MCF 10A (cell line): ENCODE measurements at regions not wholly inside any gene's neighbourhood (a gene's known extent, or its start where the extent isn't known, plus 50 kb on each side); places are given as distances from the start of the nearest gene placed in this dataset.

ENCODE experiments used
- BruUV-seq: library from RNA; stranded (reverse); fragments of 400-500 nt; replicated peaks from 2 replicates; lab custom pipeline; 2021; lab: Mats Ljungman, UMichigan
- CTCF ChIA-PET: fragments of 300-600 bp; sonication (Branson Sonifier 250); formaldehyde crosslinking; extraction: SDS; loops from one replicate; lab custom pipeline; 2021; ENCODE audit warnings: antibody characterized with exemption, inconsistent platforms; lab: Yijun Ruan, JAX
- POLR2A ChIA-PET: fragments of 300-600, 350-650 bp; sonication (Branson Sonifier 250); formaldehyde crosslinking; extraction: SDS; loops from one replicate; lab custom pipeline; 2020; ENCODE audit warnings: antibody characterized with exemption, inconsistent platforms; lab: Yijun Ruan, JAX
- DNase-seq: peaks from one replicate; pipeline ENCODE4 v3.0.0-alpha.2; 2018; ENCODE audit not compliant: unreplicated experiment
- H3K27ac Mint-ChIP-seq: one replicate; pipeline ENCODE4 v1.8.0; 2022; ENCODE audit warnings: mild to moderate bottlenecking, low read depth, mixed read lengths; ENCODE audit not compliant: unreplicated experiment
- H3K27me3 Mint-ChIP-seq: one replicate; pipeline ENCODE4 v1.8.0; 2022; ENCODE audit warnings: mixed read lengths; ENCODE audit not compliant: insufficient read depth, unreplicated experiment
- H3K36me3 Mint-ChIP-seq: one replicate; pipeline ENCODE4 v1.8.0; 2022; ENCODE audit warnings: mild to moderate bottlenecking, moderate library complexity, mixed read lengths; ENCODE audit not compliant: insufficient read depth, unreplicated experiment
- H3K4me1 Mint-ChIP-seq: one replicate; pipeline ENCODE4 v1.8.0; 2022; ENCODE audit warnings: mixed read lengths; ENCODE audit not compliant: insufficient read depth, unreplicated experiment
- H3K4me3 Mint-ChIP-seq: one replicate; pipeline ENCODE4 v1.8.0; 2022; ENCODE audit warnings: mild to moderate bottlenecking, moderate library complexity, mixed read lengths; ENCODE audit not compliant: unreplicated experiment
- H3K9me3 Mint-ChIP-seq: one replicate; pipeline ENCODE4 v1.8.0; 2022; ENCODE audit warnings: mixed read lengths; ENCODE audit not compliant: unreplicated experiment
- intact Hi-C: fragments of 100-400 bp; cut with micrococcal nuclease; formaldehyde crosslinking; loops from 2 replicates; pipeline ENCODE4 v1.14.1; 2022
- TF ChIP-seq, protein P1 (sequence below): fragments of 200-600 bp; IDR thresholded peaks from one replicate; pipeline ENCODE4 v1.8.0; 2022; ENCODE audit warnings: antibody characterized with exemption, mild to moderate bottlenecking; ENCODE audit not compliant: unreplicated experiment

DNA sequence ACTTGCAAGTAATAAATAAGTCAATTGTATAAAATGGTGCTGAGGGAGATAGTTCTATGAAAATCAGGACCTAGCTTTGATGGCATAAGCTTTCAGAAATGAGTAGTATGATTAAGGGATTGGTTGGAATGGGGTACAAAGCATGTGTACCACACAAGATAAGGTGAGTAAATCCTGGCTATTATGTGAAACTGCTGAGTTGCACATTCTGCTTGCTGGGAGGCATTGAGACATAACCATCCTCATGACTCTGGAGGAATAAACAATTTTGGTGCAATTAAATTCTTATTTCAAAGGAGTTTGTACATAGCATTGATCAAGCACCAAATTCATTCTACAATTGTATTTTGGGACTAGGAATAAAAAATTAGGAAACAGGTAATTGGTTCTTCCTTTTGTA, 755.2 kb upstream of the ACO1 start:
- no peaks in the 10 kb centered on the region for H3K36me3 Mint-ChIP-seq
- no TSS peak for BruUV-seq

DNA sequence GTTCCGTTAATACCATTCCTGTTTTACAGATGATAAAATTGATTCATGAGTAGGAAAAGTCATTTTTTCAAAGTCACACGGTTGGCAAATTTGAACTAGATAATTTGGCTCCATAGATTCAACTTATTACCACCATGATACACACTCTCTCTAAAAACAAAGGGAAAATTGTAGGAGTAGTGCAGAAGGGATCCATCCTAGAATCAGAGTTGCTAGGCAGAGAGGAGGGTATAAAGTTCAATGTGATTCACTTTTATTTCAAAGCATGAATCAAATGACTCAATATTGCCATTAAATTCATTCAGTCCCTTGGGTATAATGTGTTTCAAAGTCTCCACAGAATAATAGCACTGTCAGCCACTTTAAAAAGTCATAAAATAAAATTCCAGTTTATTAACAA, 747.2 kb upstream of the ACO1 start:
- no peak for DNase-seq
- Mint-ChIP-seq H3K27ac (no peak overlapping the region), H3K27me3 (no peaks in the 10 kb centered on the region), H3K4me3 (no peak overlapping the region), H3K36me3 (no peaks in the 10 kb centered on the region), H3K9me3 (no peaks in the 10 kb centered on the region), H3K4me1 (no peaks in the 10 kb centered on the region)
- TF ChIP-seq, protein P1, sequence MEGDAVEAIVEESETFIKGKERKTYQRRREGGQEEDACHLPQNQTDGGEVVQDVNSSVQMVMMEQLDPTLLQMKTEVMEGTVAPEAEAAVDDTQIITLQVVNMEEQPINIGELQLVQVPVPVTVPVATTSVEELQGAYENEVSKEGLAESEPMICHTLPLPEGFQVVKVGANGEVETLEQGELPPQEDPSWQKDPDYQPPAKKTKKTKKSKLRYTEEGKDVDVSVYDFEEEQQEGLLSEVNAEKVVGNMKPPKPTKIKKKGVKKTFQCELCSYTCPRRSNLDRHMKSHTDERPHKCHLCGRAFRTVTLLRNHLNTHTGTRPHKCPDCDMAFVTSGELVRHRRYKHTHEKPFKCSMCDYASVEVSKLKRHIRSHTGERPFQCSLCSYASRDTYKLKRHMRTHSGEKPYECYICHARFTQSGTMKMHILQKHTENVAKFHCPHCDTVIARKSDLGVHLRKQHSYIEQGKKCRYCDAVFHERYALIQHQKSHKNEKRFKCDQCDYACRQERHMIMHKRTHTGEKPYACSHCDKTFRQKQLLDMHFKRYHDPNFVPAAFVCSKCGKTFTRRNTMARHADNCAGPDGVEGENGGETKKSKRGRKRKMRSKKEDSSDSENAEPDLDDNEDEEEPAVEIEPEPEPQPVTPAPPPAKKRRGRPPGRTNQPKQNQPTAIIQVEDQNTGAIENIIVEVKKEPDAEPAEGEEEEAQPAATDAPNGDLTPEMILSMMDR: no peak
- CTCF ChIA-PET: no interaction called here
- intact Hi-C loops: no loop called here
- POLR2A ChIA-PET: no interaction called here
- BruUV-seq: no TSS peak

More for the DNA sequence above, 755.2 kb upstream of the ACO1 start:
- no peak for DNase-seq
- no peak overlapping the region for H3K4me3 Mint-ChIP-seq
- CTCF ChIA-PET: interaction anchor here (0.6 kb wide), 1 partner anchor 43 kb away, joined by 3 read pairs; no protein-coding TSS in a partner anchor
- POLR2A ChIA-PET: no interaction called here
- H3K27ac Mint-ChIP-seq: no peak overlapping the region
- no peaks in the 10 kb centered on the region for H3K27me3 Mint-ChIP-seq
- H3K4me1 Mint-ChIP-seq: no peaks in the 10 kb centered on the region
- intact Hi-C loops: no loop called here
- TF ChIP-seq, protein P1: no peak
- H3K9me3 Mint-ChIP-seq: no peaks in the 10 kb centered on the region

DNA sequence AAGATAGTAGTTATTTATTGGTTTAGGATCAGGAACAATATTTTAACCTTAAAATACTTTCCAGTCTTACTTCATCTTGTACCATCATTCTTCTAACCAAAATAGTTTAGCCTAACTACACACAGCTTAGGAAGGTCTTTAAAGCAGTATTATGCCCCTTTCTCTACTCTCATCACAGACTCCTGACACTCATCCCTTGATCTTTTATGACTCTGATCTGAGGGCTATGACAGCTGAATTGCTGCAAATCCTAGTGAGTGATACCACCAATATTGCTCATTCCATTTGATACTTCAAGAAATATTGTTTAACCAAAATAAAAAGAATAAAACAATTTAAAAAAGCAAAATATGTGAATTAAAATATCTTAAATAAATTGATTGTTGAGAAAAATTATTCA, 746.6 kb upstream of the ACO1 start:
- CTCF ChIA-PET: no interaction called here
- intact Hi-C loops: no loop called here
- no peak overlapping the region for H3K27ac Mint-ChIP-seq
- no peaks in the 10 kb centered on the region for H3K4me1 Mint-ChIP-seq
- TF ChIP-seq, protein P1: no peak
- H3K9me3 Mint-ChIP-seq: no peaks in the 10 kb centered on the region
- H3K27me3 Mint-ChIP-seq: no peaks in the 10 kb centered on the region
- no peak overlapping the region for H3K4me3 Mint-ChIP-seq
- no peaks in the 10 kb centered on the region for H3K36me3 Mint-ChIP-seq
- DNase-seq: no peak
- POLR2A ChIA-PET: no interaction called here
- no TSS peak for BruUV-seq

DNA sequence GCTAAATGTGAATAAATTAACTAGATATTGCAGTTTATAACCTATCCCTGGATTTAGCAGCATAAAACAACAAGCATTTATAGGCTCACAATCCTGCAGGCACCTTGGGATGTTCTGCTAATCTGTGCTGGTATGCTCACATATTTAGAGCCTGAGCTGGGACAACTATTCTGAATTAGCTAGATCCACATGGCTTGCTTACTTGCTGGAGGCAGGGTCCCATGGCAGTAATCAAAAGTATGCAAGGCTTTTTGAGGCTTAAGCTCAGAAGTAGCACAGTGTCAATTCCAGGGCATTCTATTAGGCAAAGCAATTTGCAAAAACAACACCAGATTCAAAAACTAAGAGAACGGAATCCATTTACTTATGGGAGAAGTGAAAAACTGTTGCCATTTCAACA, 745.0 kb upstream of the ACO1 start:
- DNase-seq: no peak
- Mint-ChIP-seq H3K4me3 (no peak overlapping the region), H3K9me3 (no peaks in the 10 kb centered on the region), H3K27ac (no peak overlapping the region), H3K27me3 (no peaks in the 10 kb centered on the region), H3K4me1 (no peaks in the 10 kb centered on the region), H3K36me3 (no peaks in the 10 kb centered on the region)
- intact Hi-C loops: no loop called here
- ChIA-PET POLR2A (interaction anchor here (0.5 kb wide), 1 partner anchor 30 kb away, joined by 3 read pairs; no protein-coding TSS in a partner anchor), CTCF (interaction anchor here (0.6 kb wide), 1 partner anchor 8 kb away, joined by 3 read pairs; no protein-coding TSS in a partner anchor)
- TF ChIP-seq, protein P1: no peak
- no TSS peak for BruUV-seq
